OCI-LY7 (cell line): ENCODE measurements at regions not wholly inside any gene's neighbourhood (a gene's known extent, or its start where the extent isn't known, plus 50 kb on each side); places are given as distances from the start of the nearest gene placed in this dataset.

Source experiments
- EZH2phosphoT487 ChIP-seq: fragments of 200-600 bp; sonication (generic); IDR thresholded peaks from 2 replicates; pipeline ENCODE4 v1.6.1; 2018; ENCODE audit warnings: low read depth, borderline replicate concordance, mild to moderate bottlenecking, mixed run types, antibody characterized with exemption, low read length, moderate library complexity, mixed read lengths
- TF ChIP-seq, protein P1 (sequence below): fragments of 200-600 bp; sonication (generic); conservative IDR thresholded peaks from 2 replicates; pipeline ENCODE4 v1.5.1; 2014; ENCODE audit warnings: mild to moderate bottlenecking, antibody characterized with exemption, low read length, moderate library complexity, mixed read lengths

DNA sequence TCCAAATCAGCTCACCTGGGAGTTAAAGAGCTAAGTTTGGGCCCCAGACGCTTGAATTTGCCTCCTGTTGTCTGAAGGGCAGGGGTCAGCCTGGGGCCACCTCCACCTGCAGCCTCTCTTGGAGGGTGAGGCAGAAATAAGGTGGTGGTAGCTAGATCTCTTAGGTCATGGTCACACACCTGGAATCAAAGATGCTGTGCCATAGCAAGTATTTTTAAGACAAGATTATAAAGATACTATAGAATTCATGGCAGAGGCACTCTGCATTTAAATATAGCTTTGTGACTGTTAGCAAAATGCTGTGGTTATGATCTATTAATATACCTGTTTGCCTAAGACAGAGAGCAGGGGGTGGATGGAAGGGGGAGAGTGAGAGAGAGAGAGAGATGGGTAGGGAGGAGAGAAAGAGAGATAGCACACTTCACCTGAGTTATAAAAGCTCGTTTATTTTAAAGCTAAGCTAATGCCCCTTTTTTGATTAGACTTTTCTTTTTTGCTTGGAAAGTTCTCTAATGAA lies 242.7 kb downstream of the TMEM182 start:
- TF ChIP-seq, protein P1, sequence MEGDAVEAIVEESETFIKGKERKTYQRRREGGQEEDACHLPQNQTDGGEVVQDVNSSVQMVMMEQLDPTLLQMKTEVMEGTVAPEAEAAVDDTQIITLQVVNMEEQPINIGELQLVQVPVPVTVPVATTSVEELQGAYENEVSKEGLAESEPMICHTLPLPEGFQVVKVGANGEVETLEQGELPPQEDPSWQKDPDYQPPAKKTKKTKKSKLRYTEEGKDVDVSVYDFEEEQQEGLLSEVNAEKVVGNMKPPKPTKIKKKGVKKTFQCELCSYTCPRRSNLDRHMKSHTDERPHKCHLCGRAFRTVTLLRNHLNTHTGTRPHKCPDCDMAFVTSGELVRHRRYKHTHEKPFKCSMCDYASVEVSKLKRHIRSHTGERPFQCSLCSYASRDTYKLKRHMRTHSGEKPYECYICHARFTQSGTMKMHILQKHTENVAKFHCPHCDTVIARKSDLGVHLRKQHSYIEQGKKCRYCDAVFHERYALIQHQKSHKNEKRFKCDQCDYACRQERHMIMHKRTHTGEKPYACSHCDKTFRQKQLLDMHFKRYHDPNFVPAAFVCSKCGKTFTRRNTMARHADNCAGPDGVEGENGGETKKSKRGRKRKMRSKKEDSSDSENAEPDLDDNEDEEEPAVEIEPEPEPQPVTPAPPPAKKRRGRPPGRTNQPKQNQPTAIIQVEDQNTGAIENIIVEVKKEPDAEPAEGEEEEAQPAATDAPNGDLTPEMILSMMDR = no peak
- TF ChIP-seq EZH2phosphoT487 = no peak
